Tibial nerve (tissue), 4 donors: ENCODE measurements at regions not wholly inside any gene's neighbourhood (a gene's known extent, or its start where the extent isn't known, plus 50 kb on each side); places are given as distances from the start of the nearest gene placed in this dataset.

Experiments
- EP300 ChIP-seq, 2 donors: sonication (generic); formaldehyde crosslinking; IDR thresholded peaks; one replicate each; pipeline ENCODE4 v1.6.1; 2017; ENCODE audit warnings: antibody characterized with exemption in 2 of 2, mild to moderate bottlenecking in 1 of 2
- POLR2A ChIP-seq, 2 donors: fragments of 450-650 bp; IDR thresholded peaks; one replicate each; pipeline ENCODE4 v1.6.1; 2017; ENCODE audit warnings: antibody characterized with exemption in 2 of 2, mild to moderate bottlenecking in 2 of 2, moderate library complexity in 2 of 2
- TF ChIP-seq, protein P1 (sequence below), 5 experiments: fragments of 200-600 bp in 3 of 5; fragments of 450-650 bp in 2 of 5; sonication (generic) in 3 of 5; IDR thresholded peaks; one replicate each; pipeline ENCODE4 v1.5.1; 2016 to 2019; ENCODE audit warnings: antibody characterized with exemption in 5 of 5, mild to moderate bottlenecking in 3 of 5, moderate library complexity in 2 of 5

GRCh38 chr1:98056781-98057180 lies 135.9 kb upstream of the DPYD start:
- TF ChIP-seq, protein P1, sequence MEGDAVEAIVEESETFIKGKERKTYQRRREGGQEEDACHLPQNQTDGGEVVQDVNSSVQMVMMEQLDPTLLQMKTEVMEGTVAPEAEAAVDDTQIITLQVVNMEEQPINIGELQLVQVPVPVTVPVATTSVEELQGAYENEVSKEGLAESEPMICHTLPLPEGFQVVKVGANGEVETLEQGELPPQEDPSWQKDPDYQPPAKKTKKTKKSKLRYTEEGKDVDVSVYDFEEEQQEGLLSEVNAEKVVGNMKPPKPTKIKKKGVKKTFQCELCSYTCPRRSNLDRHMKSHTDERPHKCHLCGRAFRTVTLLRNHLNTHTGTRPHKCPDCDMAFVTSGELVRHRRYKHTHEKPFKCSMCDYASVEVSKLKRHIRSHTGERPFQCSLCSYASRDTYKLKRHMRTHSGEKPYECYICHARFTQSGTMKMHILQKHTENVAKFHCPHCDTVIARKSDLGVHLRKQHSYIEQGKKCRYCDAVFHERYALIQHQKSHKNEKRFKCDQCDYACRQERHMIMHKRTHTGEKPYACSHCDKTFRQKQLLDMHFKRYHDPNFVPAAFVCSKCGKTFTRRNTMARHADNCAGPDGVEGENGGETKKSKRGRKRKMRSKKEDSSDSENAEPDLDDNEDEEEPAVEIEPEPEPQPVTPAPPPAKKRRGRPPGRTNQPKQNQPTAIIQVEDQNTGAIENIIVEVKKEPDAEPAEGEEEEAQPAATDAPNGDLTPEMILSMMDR (IDR thresholded peaks at IDR 0.05) = no peak
- TF ChIP-seq POLR2A (IDR thresholded peaks at IDR 0.05) (no peak), EP300 (IDR thresholded peaks at IDR 0.05) (no peak)
